Nephron (organoid): ENCODE measurements at regions not wholly inside any gene's neighbourhood (a gene's known extent, or its start where the extent isn't known, plus 50 kb on each side); places are given as distances from the start of the nearest gene placed in this dataset.
"Not testable (repeated sequence)": the region's sequence is repeated elsewhere in the genome, so short reads cannot be mapped to it uniquely, and the experiment has no call there.

Experiments used
- H3K27ac Mint-ChIP-seq, 3 experiments: 2 replicates each; pipeline ENCODE4 v1.8.0; 2020; ENCODE audit warnings: mixed read lengths in 3 of 3, mild to moderate bottlenecking in 2 of 3, moderate library complexity in 1 of 3
- H3K27me3 Mint-ChIP-seq: 2 replicates; pipeline ENCODE4 v1.8.0; 2021; ENCODE audit warnings: low read depth, mild to moderate bottlenecking, moderate library complexity, mixed read lengths
- H3K36me3 Mint-ChIP-seq: 2 replicates; pipeline ENCODE4 v1.8.0; 2020; ENCODE audit warnings: low read depth, mixed read lengths
- H3K4me1 Mint-ChIP-seq: 2 replicates; pipeline ENCODE4 v1.8.0; 2020; ENCODE audit warnings: mixed read lengths
- H3K4me3 Mint-ChIP-seq, 3 experiments: 2 replicates each; pipeline ENCODE4 v1.8.0; 2020; ENCODE audit warnings: mild to moderate bottlenecking in 3 of 3, mixed read lengths in 3 of 3, moderate library complexity in 2 of 3
- H3K9me3 Mint-ChIP-seq: 2 replicates; pipeline ENCODE4 v1.8.0; 2020; ENCODE audit warnings: mixed read lengths
- CTCF ChIP-seq, 3 experiments: fragments of 200-600 bp; sonication (generic); IDR thresholded peaks; one replicate each; pipeline ENCODE4 v1.5.0; 2021; ENCODE audit warnings: antibody characterized with exemption in 3 of 3; ENCODE audit not compliant: unreplicated experiment in 3 of 3

DNA sequence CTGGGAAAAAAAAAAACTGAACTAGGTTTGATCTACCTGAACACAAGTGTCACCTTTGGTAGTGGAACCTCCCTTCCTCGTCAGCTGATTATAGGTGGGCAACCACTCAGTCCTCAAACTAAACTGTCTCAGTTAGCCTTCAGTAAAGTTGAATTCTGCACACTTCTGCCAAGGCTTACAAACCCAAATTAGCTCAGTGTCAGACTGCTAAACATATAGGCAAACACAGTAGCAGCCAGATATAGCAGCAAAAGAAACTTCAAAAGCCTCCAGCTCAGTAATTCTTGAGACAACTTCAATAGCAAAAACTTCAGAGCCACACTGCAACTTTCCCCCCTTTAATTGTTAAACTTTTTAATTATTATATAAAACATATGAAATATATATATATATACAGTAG lies 956.9 kb downstream of the XPNPEP1 start:
- H3K27me3 Mint-ChIP-seq: no peaks in the 10 kb centered on the region

GRCh38 chr10:108966005-108966404 lies 957.3 kb downstream of the XPNPEP1 start:
- Mint-ChIP-seq H3K27ac (no peak overlapping the region), H3K36me3 (no peaks in the 10 kb centered on the region), H3K4me3 (no peak overlapping the region), H3K27me3 (peaks cover 2% of the 10 kb centered on the region), H3K9me3 (peaks cover 2% of the 10 kb centered on the region), H3K4me1 (no peaks in the 10 kb centered on the region)
- TF ChIP-seq CTCF (IDR thresholded peaks at IDR 0.05; ENCODE audit: unreplicated experiment in 3 of 3): no peak

More for the DNA sequence above, 956.9 kb downstream of the XPNPEP1 start:
- Mint-ChIP-seq H3K4me1 (no peaks in the 10 kb centered on the region), H3K36me3 (no peaks in the 10 kb centered on the region), H3K9me3 (peaks cover 2% of the 10 kb centered on the region), H3K27ac (no peak overlapping the region), H3K4me3 (no peak overlapping the region)
- no peak for TF ChIP-seq CTCF (IDR thresholded peaks at IDR 0.05; ENCODE audit: unreplicated experiment in 3 of 3)

- peaks cover 7% of the 10 kb centered on the region for H3K27me3 Mint-ChIP-seq
These were observed 961.1 kb downstream of the XPNPEP1 start for GRCh38 chr10:108962172-108962571.

GRCh38 chr10:108957681-108958080 lies 965.6 kb downstream of the XPNPEP1 start:
- TF ChIP-seq CTCF (IDR thresholded peaks at IDR 0.05; ENCODE audit: unreplicated experiment in 3 of 3): no peak
- Mint-ChIP-seq H3K4me3 (no peak overlapping the region), H3K4me1 (peaks cover 6% of the 10 kb centered on the region), H3K27me3 (peaks cover 8% of the 10 kb centered on the region), H3K27ac (no peak overlapping the region), H3K9me3 (peaks cover 20% of the 10 kb centered on the region), H3K36me3 (no peaks in the 10 kb centered on the region)

More at GRCh38 chr10:108962172-108962571, 961.1 kb downstream of the XPNPEP1 start:
- H3K4me1 Mint-ChIP-seq: peaks cover 6% of the 10 kb centered on the region
- no peaks in the 10 kb centered on the region for H3K9me3 Mint-ChIP-seq
- H3K36me3 Mint-ChIP-seq: no peaks in the 10 kb centered on the region
- no peak overlapping the region for H3K4me3 Mint-ChIP-seq
- H3K27ac Mint-ChIP-seq: no peak overlapping the region
- TF ChIP-seq CTCF (IDR thresholded peaks at IDR 0.05; ENCODE audit: unreplicated experiment in 3 of 3): no peak

DNA sequence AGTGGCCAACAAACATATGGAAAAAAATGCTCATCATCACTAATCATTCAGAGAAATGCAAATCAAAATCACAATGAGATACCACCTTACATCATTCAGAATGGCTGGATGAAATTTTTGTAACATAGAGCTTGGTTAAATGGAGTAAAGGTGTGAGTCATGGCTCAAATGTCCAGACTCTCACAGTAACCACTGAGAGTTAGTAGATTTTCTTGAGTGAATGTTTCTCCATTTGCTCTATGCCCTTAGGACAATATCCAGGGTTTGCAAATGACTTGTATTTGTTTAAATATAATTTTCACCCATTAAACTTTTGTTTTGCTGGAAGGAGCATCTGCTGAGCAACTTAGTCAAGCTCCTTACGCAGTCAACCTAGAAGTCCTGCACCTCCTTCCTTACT lies 967.2 kb downstream of the XPNPEP1 start:
- no peak overlapping the region for H3K27ac Mint-ChIP-seq
- H3K4me3 Mint-ChIP-seq: no peak overlapping the region
- H3K36me3 Mint-ChIP-seq: no peaks in the 10 kb centered on the region
- H3K4me1 Mint-ChIP-seq: peaks cover 6% of the 10 kb centered on the region
- peaks cover 7% of the 10 kb centered on the region for H3K27me3 Mint-ChIP-seq
- TF ChIP-seq CTCF (IDR thresholded peaks at IDR 0.05; ENCODE audit: unreplicated experiment in 3 of 3): no peak
- H3K9me3 Mint-ChIP-seq: peaks cover 35% of the 10 kb centered on the region

GRCh38 chr10:108920029-108920428 lies 1003.3 kb downstream of the XPNPEP1 start:
- peaks cover 12% of the 10 kb centered on the region for H3K27me3 Mint-ChIP-seq
- not testable (repeated sequence) for H3K27ac Mint-ChIP-seq, H3K4me3 Mint-ChIP-seq, H3K4me1 Mint-ChIP-seq, H3K36me3 Mint-ChIP-seq
- H3K9me3 Mint-ChIP-seq: peaks cover 20% of the 10 kb centered on the region
